ENCODE measurements at regions not wholly inside any gene's neighbourhood (a gene's known extent, or its start where the extent isn't known, plus 50 kb on each side); places are given as distances from the start of the nearest gene placed in this dataset.

GRCh38 chr15:95091444-95091843 lies 860.1 kb downstream of the MCTP2 start:
- Histone ChIP-seq H3K27ac (ENCODE audit: low read depth, low read length, severe bottlenecking) (no peak overlapping the region), H3K9me3 (ENCODE audit: control insufficient read depth, low read length) (no peaks in the 10 kb centered on the region), H3K4me3 (ENCODE audit: extremely low read depth, insufficient read depth, low read length, poor library complexity, severe bottlenecking) (no peak overlapping the region), H3K36me3 (ENCODE audit: control insufficient read depth, insufficient read depth, low read length) (no peaks in the 10 kb centered on the region), H3K4me1 (ENCODE audit: control insufficient read depth, insufficient read depth, low read length, poor library complexity, severe bottlenecking) (peaks cover 7% of the 10 kb centered on the region)
- 83 to 87% methylated on average over 13 to 14 of the region's 14 CpGs for WGBS, 2 experiments (ENCODE audit: insufficient coverage in 2 of 2)

- no peaks in the 10 kb centered on the region for H3K9me3 ChIP-seq (ENCODE audit: control insufficient read depth, low read length)
- no peak overlapping the region for H3K4me3 ChIP-seq (ENCODE audit: extremely low read depth, insufficient read depth, low read length, poor library complexity, severe bottlenecking)
- H3K4me1 ChIP-seq (ENCODE audit: control insufficient read depth, insufficient read depth, low read length, poor library complexity, severe bottlenecking): no peaks in the 10 kb centered on the region
- no peak overlapping the region for H3K27ac ChIP-seq (ENCODE audit: low read depth, low read length, severe bottlenecking)
- no peaks in the 10 kb centered on the region for H3K36me3 ChIP-seq (ENCODE audit: control insufficient read depth, insufficient read depth, low read length)
These were observed 863.9 kb downstream of the MCTP2 start for GRCh38 chr15:95095250-95095649.

GRCh38 chr15:95096651-95097050 lies 865.3 kb downstream of the MCTP2 start:
- no peak overlapping the region for H3K4me3 ChIP-seq (ENCODE audit: extremely low read depth, insufficient read depth, low read length, poor library complexity, severe bottlenecking)
- no peaks in the 10 kb centered on the region for H3K4me1 ChIP-seq (ENCODE audit: control insufficient read depth, insufficient read depth, low read length, poor library complexity, severe bottlenecking)
- H3K9me3 ChIP-seq (ENCODE audit: control insufficient read depth, low read length): no peaks in the 10 kb centered on the region
- H3K36me3 ChIP-seq (ENCODE audit: control insufficient read depth, insufficient read depth, low read length): no peaks in the 10 kb centered on the region
- 89 to 96% methylated on average over 6 of the region's 6 CpGs for WGBS, 2 experiments (ENCODE audit: insufficient coverage in 2 of 2)
- no peak overlapping the region for H3K27ac ChIP-seq (ENCODE audit: low read depth, low read length, severe bottlenecking)

GRCh38 chr15:95097361-95097760 lies 866.0 kb downstream of the MCTP2 start:
- WGBS, 2 experiments (ENCODE audit: insufficient coverage in 2 of 2): 100% methylated on average over 1 of the region's 2 CpGs; no CpG with 5 or more reads in 1 of the 2 experiments
- Histone ChIP-seq H3K27ac (ENCODE audit: low read depth, low read length, severe bottlenecking) (no peak overlapping the region), H3K9me3 (ENCODE audit: control insufficient read depth, low read length) (no peaks in the 10 kb centered on the region), H3K4me1 (ENCODE audit: control insufficient read depth, insufficient read depth, low read length, poor library complexity, severe bottlenecking) (no peaks in the 10 kb centered on the region), H3K4me3 (ENCODE audit: extremely low read depth, insufficient read depth, low read length, poor library complexity, severe bottlenecking) (no peak overlapping the region), H3K36me3 (ENCODE audit: control insufficient read depth, insufficient read depth, low read length) (no peaks in the 10 kb centered on the region)

GRCh38 chr15:95105229-95105628 lies 873.9 kb downstream of the MCTP2 start:
- no peaks in the 10 kb centered on the region for H3K9me3 ChIP-seq (ENCODE audit: control insufficient read depth, low read length)
- 67% methylated on average over 1 of the region's 2 CpGs; no CpG with 5 or more reads in 1 of the 2 experiments for WGBS, 2 experiments (ENCODE audit: insufficient coverage in 2 of 2)
- no peak overlapping the region for H3K4me3 ChIP-seq (ENCODE audit: extremely low read depth, insufficient read depth, low read length, poor library complexity, severe bottlenecking)
- H3K27ac ChIP-seq (ENCODE audit: low read depth, low read length, severe bottlenecking): no peak overlapping the region
- H3K36me3 ChIP-seq (ENCODE audit: control insufficient read depth, insufficient read depth, low read length): no peaks in the 10 kb centered on the region
- H3K4me1 ChIP-seq (ENCODE audit: control insufficient read depth, insufficient read depth, low read length, poor library complexity, severe bottlenecking): no peaks in the 10 kb centered on the region

- Histone ChIP-seq H3K4me1 (ENCODE audit: control insufficient read depth, insufficient read depth, low read length, poor library complexity, severe bottlenecking) (no peaks in the 10 kb centered on the region), H3K9me3 (ENCODE audit: control insufficient read depth, low read length) (no peaks in the 10 kb centered on the region), H3K27ac (ENCODE audit: low read depth, low read length, severe bottlenecking) (no peak overlapping the region), H3K36me3 (ENCODE audit: control insufficient read depth, insufficient read depth, low read length) (no peaks in the 10 kb centered on the region), H3K4me3 (ENCODE audit: extremely low read depth, insufficient read depth, low read length, poor library complexity, severe bottlenecking) (no peak overlapping the region)
- no CpG with 5 or more reads among the region's 2 CpGs for WGBS, 2 experiments (ENCODE audit: insufficient coverage in 2 of 2)
These were observed 875.4 kb downstream of the MCTP2 start for GRCh38 chr15:95106801-95107200.

GRCh38 chr15:95108673-95109072 lies 877.3 kb downstream of the MCTP2 start:
- no peak overlapping the region for H3K4me3 ChIP-seq (ENCODE audit: extremely low read depth, insufficient read depth, low read length, poor library complexity, severe bottlenecking)
- no peak overlapping the region for H3K27ac ChIP-seq (ENCODE audit: low read depth, low read length, severe bottlenecking)
- H3K36me3 ChIP-seq (ENCODE audit: control insufficient read depth, insufficient read depth, low read length): no peaks in the 10 kb centered on the region
- H3K9me3 ChIP-seq (ENCODE audit: control insufficient read depth, low read length): no peaks in the 10 kb centered on the region
- no peaks in the 10 kb centered on the region for H3K4me1 ChIP-seq (ENCODE audit: control insufficient read depth, insufficient read depth, low read length, poor library complexity, severe bottlenecking)
- WGBS, 2 experiments (ENCODE audit: insufficient coverage in 2 of 2): 80% methylated on average over 1 of the region's 3 CpGs; no CpG with 5 or more reads in 1 of the 2 experiments

- Histone ChIP-seq H3K4me1 (ENCODE audit: control insufficient read depth, insufficient read depth, low read length, poor library complexity, severe bottlenecking) (no peaks in the 10 kb centered on the region), H3K9me3 (ENCODE audit: control insufficient read depth, low read length) (no peaks in the 10 kb centered on the region), H3K27ac (ENCODE audit: low read depth, low read length, severe bottlenecking) (no peak overlapping the region), H3K36me3 (ENCODE audit: control insufficient read depth, insufficient read depth, low read length) (no peaks in the 10 kb centered on the region), H3K4me3 (ENCODE audit: extremely low read depth, insufficient read depth, low read length, poor library complexity, severe bottlenecking) (no peak overlapping the region)
- 100% methylated on average over 4 of the region's 5 CpGs for WGBS, 2 experiments (ENCODE audit: insufficient coverage in 2 of 2)
These were observed 880.6 kb downstream of the MCTP2 start for GRCh38 chr15:95111969-95112368.

- H3K9me3 ChIP-seq (ENCODE audit: control insufficient read depth, low read length): no peaks in the 10 kb centered on the region
- WGBS, 2 experiments (ENCODE audit: insufficient coverage in 2 of 2): no CpG with 5 or more reads among the region's 1 CpG
- no peaks in the 10 kb centered on the region for H3K36me3 ChIP-seq (ENCODE audit: control insufficient read depth, insufficient read depth, low read length)
- no peak overlapping the region for H3K27ac ChIP-seq (ENCODE audit: low read depth, low read length, severe bottlenecking)
- H3K4me3 ChIP-seq (ENCODE audit: extremely low read depth, insufficient read depth, low read length, poor library complexity, severe bottlenecking): no peak overlapping the region
- no peaks in the 10 kb centered on the region for H3K4me1 ChIP-seq (ENCODE audit: control insufficient read depth, insufficient read depth, low read length, poor library complexity, severe bottlenecking)
These were observed 881.7 kb downstream of the MCTP2 start for GRCh38 chr15:95113041-95113440.

- Histone ChIP-seq H3K27ac (ENCODE audit: low read depth, low read length, severe bottlenecking) (no peak overlapping the region), H3K36me3 (ENCODE audit: control insufficient read depth, insufficient read depth, low read length) (no peaks in the 10 kb centered on the region), H3K4me1 (ENCODE audit: control insufficient read depth, insufficient read depth, low read length, poor library complexity, severe bottlenecking) (no peaks in the 10 kb centered on the region), H3K9me3 (ENCODE audit: control insufficient read depth, low read length) (no peaks in the 10 kb centered on the region), H3K4me3 (ENCODE audit: extremely low read depth, insufficient read depth, low read length, poor library complexity, severe bottlenecking) (no peak overlapping the region)
- WGBS, 2 experiments (ENCODE audit: insufficient coverage in 2 of 2): 88 to 96% methylated on average over 3 to 4 of the region's 4 CpGs
These were observed 887.8 kb downstream of the MCTP2 start for GRCh38 chr15:95119041-95119610.

GRCh38 chr15:95120595-95120994 lies 889.2 kb downstream of the MCTP2 start:
- Histone ChIP-seq H3K4me1 (ENCODE audit: control insufficient read depth, insufficient read depth, low read length, poor library complexity, severe bottlenecking) (peaks cover 5% of the 10 kb centered on the region), H3K4me3 (ENCODE audit: extremely low read depth, insufficient read depth, low read length, poor library complexity, severe bottlenecking) (no peak overlapping the region), H3K27ac (ENCODE audit: low read depth, low read length, severe bottlenecking) (no peak overlapping the region), H3K9me3 (ENCODE audit: control insufficient read depth, low read length) (no peaks in the 10 kb centered on the region), H3K36me3 (ENCODE audit: control insufficient read depth, insufficient read depth, low read length) (no peaks in the 10 kb centered on the region)
- WGBS, 2 experiments (ENCODE audit: insufficient coverage in 2 of 2): 79 to 93% methylated on average over 3 of the region's 3 CpGs
